GM21381 (cell line): ENCODE measurements at regions not wholly inside any gene's neighbourhood (a gene's known extent, or its start where the extent isn't known, plus 50 kb on each side); places are given as distances from the start of the nearest gene placed in this dataset.
A peak's percentile ranks its signal among the peaks of the same experiment; 100 is the strongest.
"Not testable (repeated sequence)": the region's sequence is repeated elsewhere in the genome, so short reads cannot be mapped to it uniquely, and the experiment has no call there.

Experiments
- ATAC-seq: cut with Tn5 transposase; IDR thresholded peaks from one replicate; pipeline ENCODE4 v1.9.1; 2021; ENCODE audit warnings: mild to moderate bottlenecking, moderate library complexity; ENCODE audit not compliant: unreplicated experiment

DNA sequence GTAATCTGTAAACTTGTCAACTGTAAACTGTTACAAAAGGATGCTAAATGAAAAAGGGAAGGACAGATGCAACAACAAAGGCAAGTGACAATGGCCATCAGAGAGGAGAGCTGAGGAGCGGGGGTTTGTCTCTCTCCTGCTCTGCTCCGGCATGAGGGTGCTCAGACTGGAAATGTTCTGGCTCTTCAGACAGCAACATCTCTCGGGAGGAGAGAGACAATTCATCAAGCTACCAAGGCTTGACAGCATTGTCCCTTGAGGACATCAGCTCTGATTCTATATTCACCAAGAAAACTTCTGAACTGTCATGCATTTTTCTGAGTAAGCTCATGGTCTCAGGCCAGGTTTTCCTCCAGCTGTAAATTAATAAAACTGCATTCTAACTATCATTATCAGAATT lies 408.2 kb downstream of the IGSF11 start:
- no peak for ATAC-seq

DNA sequence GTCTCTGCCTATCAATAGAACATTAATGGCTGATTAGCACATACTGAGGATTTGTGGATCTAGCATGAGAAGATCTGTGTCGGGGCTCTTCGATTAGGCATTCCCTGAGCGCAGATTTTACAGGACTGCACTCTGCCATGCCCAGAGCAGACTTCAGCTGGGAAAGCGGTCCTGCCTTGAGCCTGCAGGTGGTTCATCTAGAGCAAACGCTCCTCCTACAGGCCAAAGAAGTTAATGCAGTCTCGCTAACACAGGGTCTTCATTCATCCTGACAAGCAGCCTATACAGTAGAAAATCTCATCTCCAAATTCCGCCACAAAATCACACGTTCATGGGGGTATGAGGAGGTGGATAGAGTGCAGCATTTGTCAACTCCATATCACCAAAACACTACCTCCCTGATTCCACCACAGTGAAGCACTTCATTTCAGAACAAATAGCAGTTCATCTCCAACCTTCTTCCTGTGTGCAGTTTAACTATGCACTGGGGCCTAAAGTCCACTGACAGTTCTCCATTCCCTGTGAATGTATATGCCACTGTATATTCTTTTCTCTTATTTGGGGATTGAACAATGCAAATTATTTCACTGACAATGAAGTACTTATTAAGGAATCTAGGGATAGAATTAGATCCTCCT lies 405.8 kb downstream of the IGSF11 start:
- peak; percentile 97 for ATAC-seq

DNA sequence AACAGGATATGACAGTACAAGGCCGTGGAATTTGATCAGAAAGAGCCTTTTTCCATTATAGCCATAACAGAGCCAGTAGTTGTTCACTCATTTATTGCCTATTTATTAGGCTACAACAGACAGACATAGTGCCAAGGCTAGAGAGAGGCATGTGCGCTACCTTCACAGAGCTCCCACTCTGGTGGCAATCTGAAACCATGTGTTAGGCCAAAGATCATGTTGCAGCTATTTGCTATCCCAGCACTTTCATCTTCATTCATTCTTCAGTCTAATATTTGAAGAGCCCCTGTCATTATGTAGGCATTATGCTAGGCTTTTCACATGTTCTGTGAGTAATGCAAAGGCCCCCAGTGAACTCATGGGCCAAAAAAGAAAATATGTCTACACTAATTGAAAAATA lies 404.8 kb downstream of the IGSF11 start:
- no peak for ATAC-seq

DNA sequence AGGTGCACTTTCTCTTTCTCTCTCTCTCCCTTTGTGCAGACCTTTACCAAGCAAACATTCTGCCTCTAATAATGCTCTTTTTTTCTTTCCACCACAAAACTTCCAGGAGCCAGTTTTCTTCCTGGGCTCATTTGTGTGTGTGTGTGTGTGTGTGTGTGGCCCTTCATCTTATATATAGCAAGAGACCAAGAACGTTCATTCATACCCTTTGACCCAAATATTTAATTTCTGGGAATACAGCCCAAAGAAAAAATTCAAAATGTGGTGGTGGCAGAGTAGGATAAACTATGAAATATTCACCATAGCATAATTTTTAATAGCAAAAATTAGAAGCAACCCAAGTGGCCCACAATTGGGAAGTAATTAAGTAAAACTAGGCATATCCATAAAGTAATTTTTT lies 398.9 kb downstream of the IGSF11 start:
- ATAC-seq: no peak

GRCh38 chr3:118636841-118637240 lies 397.8 kb downstream of the IGSF11 start:
- no peak for ATAC-seq

DNA sequence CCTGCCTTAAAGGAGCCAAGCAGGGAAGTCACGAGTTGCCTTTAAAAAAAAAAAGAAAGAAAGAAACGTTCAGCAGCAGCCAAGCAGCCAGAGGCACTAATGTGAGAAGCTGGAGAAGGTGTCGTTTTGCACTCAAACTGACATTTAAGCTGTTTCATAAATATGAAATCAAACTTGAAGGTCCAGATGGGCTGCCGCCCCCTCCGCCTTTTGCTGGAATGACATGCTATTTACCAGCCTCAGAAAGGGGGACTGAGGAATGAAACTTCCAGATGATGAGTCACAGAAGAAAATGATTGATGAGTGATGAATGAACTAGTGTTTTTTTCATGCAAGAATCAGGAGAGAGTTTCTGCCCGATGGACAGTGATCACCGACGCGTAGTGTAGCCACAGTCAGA lies 396.8 kb downstream of the IGSF11 start:
- no peak for ATAC-seq

DNA sequence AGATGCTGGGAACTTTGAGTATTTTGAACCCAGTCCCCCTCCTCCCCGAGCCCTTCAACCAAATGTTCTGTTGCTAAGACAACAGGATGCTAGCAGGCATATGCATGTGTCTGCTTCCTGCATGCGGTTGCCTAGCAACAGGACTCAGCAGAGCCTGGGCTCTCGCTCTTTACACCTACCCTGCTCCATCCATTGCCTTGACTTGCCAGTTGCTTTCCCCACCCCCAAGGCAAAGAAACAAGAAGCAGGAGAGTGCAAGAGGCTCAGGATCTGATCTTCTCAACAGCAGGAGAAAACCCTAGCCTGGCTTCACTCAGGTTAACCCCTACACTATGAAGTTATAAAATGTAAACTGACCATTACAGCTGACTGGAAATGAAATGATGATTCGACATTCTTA lies 393.0 kb downstream of the IGSF11 start:
- ATAC-seq: no peak

DNA sequence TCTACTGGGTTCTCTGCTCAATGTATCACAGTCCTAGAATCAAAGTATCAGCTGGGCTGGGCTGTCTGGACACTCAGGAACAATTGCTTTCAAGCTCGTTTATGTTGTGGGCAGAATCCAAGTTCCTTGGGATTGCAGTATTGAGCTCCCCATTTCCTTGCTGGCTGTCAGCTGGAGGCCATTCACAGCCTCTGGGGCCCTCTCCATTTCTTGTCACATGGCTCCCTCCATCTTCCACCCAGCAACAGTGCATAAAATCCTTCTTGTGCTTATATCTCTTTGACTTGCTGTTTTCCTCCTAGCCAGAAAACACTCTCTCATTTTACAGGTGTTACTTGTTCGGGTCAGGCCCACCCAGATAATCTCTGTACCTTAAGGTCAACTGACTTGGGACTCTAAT lies 363.5 kb downstream of the IGSF11 start:
- no peak for ATAC-seq

GRCh38 chr3:118675305-118675704 lies 359.3 kb downstream of the IGSF11 start:
- no peak for ATAC-seq

- ATAC-seq: not testable (repeated sequence)
These were observed 356.0 kb downstream of the IGSF11 start for GRCh38 chr3:118678663-118679062.

DNA sequence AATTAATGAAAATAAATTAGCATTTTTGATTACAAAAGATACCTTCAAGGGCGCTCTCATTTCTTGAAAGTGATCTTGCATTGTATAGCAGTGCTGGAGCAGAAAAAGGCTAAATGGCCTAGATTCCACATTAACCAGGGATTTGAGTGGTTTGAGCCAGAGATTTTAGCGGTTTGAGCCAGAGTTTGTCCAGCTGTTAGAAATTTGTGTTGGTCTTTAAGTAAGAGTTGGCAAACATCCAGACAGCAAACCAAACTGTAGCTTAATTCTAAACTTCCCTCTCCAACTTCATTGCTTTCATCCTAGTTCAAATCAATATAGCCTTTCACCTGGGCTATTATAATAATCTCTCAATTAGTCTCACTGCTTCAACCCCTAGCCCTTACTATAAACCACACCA lies 351.7 kb downstream of the IGSF11 start:
- no peak for ATAC-seq

DNA sequence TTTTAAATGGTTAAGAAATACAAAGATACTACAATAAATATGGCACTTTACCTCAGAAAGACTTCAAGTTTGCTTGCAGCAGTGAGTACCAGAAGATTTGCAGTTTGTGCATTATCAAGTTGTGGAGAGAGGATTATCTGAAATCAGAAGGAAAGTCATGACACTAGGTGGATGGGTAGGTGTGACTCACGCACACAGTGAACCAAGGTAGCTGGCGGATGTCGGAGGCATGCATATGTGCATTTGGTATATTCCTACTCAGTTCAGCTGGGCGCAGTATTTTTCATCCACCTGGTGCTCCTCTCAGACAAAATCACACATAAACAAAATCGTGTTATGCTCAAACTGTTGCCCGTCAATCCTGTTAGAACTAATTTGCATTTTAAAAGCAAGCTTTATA lies 351.0 kb downstream of the IGSF11 start:
- ATAC-seq: no peak

- no peak for ATAC-seq
These were observed 346.2 kb downstream of the IGSF11 start for GRCh38 chr3:118688396-118688884.

GRCh38 chr3:118692416-118692815 lies 342.2 kb downstream of the IGSF11 start:
- ATAC-seq: no peak

- no peak for ATAC-seq
These were observed 329.0 kb downstream of the IGSF11 start for GRCh38 chr3:118705487-118706219.

GRCh38 chr3:118707991-118708390 lies 326.7 kb downstream of the IGSF11 start:
- no peak for ATAC-seq

DNA sequence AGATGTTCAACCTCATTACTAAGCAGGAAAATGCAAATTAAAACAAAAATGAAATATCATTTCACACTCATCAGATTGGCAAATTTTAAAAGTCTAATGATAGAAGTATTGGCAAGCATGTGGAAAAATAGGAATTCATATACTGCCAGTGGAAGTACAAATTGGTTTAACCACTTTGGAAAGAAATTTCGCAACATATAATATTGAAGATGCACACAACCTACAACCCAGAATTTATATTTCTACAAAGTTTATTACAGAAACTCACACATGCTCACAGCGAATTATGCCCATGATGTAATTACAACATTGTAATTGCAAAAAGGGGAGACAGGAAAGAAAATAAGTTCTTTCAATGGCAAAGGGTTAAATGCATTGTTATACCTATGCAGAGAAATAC lies 324.1 kb downstream of the IGSF11 start:
- ATAC-seq: no peak

- no peak for ATAC-seq
These were observed 321.0 kb downstream of the IGSF11 start for GRCh38 chr3:118713502-118714207.

GRCh38 chr3:118714800-118715199 lies 319.8 kb downstream of the IGSF11 start:
- ATAC-seq: no peak

- ATAC-seq: no peak
These were observed 305.1 kb downstream of the IGSF11 start for GRCh38 chr3:118729546-118729945.

DNA sequence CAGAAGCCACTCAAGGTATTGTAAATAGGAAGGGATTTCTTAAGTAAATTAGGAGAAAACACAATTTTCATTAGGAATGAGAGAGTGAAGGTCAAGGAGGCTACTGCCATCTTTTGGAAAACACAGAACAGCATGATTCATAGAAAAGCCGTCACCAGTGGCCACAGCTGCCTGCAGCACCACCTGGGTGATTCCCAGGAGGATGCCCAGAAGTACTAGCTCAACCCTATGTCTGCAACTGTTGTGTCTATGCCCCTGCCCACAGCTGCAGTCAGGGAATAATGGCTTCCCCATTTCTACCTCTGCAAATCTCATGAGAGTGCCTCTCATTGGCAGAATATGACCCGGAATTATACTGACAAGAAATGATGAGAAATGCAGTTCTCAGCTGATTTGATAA lies 300.0 kb downstream of the IGSF11 start:
- no peak for ATAC-seq

- no peak for ATAC-seq
These were observed 298.5 kb downstream of the IGSF11 start for GRCh38 chr3:118736107-118736506.
